ENCODE measurements at regions not wholly inside any gene's neighbourhood (a gene's known extent, or its start where the extent isn't known, plus 50 kb on each side); places are given as distances from the start of the nearest gene placed in this dataset.
"Not testable (repeated sequence)": the region's sequence is repeated elsewhere in the genome, so short reads cannot be mapped to it uniquely, and the experiment has no call there.

DNA sequence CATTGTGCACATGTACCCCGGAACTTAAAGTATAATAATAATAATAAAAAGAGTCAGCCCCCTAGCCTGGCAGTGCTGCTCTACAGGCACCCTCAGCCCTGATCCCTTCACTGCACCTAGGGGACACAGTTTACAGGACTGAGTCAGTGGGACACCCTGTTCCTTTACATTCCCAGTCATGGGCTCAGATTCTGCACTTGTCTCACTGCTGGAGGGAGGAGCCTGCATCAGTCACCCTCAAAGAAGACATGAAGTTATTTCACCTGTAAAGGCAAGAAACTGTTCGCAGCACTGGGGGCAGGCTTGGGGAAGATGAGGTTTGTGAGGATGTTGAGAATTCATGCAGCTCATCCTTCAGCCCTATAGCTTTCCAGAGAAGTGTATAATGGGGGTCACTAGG is 50.7 kb upstream of the VPREB1 start:
- TF ChIP-seq, protein P1, sequence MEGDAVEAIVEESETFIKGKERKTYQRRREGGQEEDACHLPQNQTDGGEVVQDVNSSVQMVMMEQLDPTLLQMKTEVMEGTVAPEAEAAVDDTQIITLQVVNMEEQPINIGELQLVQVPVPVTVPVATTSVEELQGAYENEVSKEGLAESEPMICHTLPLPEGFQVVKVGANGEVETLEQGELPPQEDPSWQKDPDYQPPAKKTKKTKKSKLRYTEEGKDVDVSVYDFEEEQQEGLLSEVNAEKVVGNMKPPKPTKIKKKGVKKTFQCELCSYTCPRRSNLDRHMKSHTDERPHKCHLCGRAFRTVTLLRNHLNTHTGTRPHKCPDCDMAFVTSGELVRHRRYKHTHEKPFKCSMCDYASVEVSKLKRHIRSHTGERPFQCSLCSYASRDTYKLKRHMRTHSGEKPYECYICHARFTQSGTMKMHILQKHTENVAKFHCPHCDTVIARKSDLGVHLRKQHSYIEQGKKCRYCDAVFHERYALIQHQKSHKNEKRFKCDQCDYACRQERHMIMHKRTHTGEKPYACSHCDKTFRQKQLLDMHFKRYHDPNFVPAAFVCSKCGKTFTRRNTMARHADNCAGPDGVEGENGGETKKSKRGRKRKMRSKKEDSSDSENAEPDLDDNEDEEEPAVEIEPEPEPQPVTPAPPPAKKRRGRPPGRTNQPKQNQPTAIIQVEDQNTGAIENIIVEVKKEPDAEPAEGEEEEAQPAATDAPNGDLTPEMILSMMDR (conservative IDR thresholded peaks at IDR 0.05), result no peak
- no peaks in the 10 kb centered on the region for H3K36me3 Mint-ChIP-seq
- H3K4me1 Mint-ChIP-seq (ENCODE audit: unreplicated experiment), result no peaks in the 10 kb centered on the region
- no peak for DNase-seq (ENCODE audit: extremely low spot score, unreplicated experiment)
- H3K9me3 Mint-ChIP-seq, result no peaks in the 10 kb centered on the region
- no peak overlapping the region for H3K4me3 Mint-ChIP-seq
- H3K27me3 Mint-ChIP-seq, result peaks cover 59% of the 10 kb centered on the region
- no peak overlapping the region for H3K27ac Mint-ChIP-seq

DNA sequence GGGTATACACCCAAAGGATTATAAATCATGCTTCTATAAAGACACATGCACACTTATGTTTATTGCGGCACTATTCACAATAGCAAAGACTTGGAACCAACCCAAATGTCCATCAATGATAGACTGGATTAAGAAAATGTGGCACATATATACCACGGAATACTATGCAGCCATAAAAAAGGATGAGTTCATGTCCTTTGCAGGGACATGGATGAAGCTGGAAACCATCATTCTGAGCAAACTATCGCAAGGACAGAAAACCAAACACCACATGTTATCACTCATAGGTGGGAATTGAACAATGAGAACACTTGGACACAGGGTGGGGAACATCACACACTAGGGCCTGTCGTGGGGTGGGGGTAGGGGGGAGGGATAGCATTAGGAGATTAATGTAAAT is 51.1 kb upstream of the VPREB1 start:
- not testable (repeated sequence) for H3K4me3 Mint-ChIP-seq; H3K9me3 Mint-ChIP-seq; H3K4me1 Mint-ChIP-seq (ENCODE audit: unreplicated experiment); H3K36me3 Mint-ChIP-seq; DNase-seq (ENCODE audit: extremely low spot score, unreplicated experiment); H3K27ac Mint-ChIP-seq
- peaks cover 55% of the 10 kb centered on the region for H3K27me3 Mint-ChIP-seq

DNA sequence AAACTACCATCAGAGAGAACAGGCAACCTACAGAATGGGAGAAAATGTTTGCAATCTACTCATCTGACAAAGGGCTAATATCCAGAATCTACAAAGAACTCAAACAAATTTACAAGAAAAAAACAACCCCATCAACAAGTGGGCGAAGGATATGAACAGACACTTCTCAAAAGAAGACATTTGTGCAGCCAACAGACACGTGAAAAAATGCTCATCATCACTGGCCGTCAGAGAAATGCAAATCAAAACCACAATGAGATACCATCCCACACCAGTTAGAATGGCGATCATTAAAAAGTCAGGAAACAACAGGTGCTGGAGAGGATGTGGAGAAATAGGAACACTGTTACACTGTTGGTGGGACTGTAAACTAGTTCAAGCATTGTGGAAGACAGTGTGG is 51.6 kb upstream of the VPREB1 start:
- not testable (repeated sequence) for H3K9me3 Mint-ChIP-seq; H3K4me3 Mint-ChIP-seq; DNase-seq (ENCODE audit: extremely low spot score, unreplicated experiment); H3K4me1 Mint-ChIP-seq (ENCODE audit: unreplicated experiment); H3K27ac Mint-ChIP-seq; H3K36me3 Mint-ChIP-seq
- H3K27me3 Mint-ChIP-seq, result peaks cover 50% of the 10 kb centered on the region

DNA sequence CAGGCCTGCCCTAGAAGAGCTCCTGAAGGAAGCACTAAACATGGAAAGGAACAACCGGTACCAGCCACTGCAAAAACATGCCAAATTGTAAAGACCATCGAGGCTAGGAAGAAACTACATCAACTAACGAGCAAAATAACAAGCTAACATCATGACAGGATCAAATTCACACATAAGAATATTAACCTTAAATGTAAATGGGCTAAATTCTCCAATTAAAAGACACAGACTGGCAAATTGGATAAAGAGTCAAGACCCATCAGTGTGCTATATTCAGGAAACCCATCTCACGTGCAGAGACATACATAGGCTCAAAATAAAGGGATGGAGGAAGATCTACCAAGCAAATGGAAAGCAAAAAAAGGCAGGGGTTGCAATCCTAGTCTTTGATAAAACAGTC is 54.8 kb upstream of the VPREB1 start:
- not testable (repeated sequence) for H3K9me3 Mint-ChIP-seq; H3K4me3 Mint-ChIP-seq; H3K4me1 Mint-ChIP-seq (ENCODE audit: unreplicated experiment); DNase-seq (ENCODE audit: extremely low spot score, unreplicated experiment); H3K36me3 Mint-ChIP-seq; H3K27ac Mint-ChIP-seq
- H3K27me3 Mint-ChIP-seq, result peaks cover 47% of the 10 kb centered on the region

DNA sequence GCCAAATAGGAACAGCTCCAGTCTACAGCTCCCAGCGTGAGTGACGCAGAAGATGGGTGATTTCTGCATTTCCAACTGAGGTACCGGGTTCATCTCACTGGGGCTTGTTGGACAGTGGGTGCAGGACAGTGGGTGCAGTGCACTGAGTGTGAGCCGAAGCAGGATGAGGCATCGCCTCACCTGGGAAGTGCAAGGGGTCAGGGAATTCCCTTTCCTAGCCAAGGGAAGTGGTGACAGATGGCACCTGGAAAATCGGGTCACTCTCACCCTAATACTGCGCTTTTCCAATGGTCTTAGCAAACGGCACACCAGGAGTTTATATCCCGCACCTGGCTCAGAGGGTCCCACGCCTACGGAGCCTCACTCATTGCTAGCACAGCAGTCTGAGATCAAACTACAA is 56.7 kb upstream of the VPREB1 start:
- H3K9me3 Mint-ChIP-seq; H3K27ac Mint-ChIP-seq; DNase-seq (ENCODE audit: extremely low spot score, unreplicated experiment); H3K4me3 Mint-ChIP-seq; H3K4me1 Mint-ChIP-seq (ENCODE audit: unreplicated experiment); H3K36me3 Mint-ChIP-seq: not testable (repeated sequence)
- peaks cover 65% of the 10 kb centered on the region for H3K27me3 Mint-ChIP-seq

DNA sequence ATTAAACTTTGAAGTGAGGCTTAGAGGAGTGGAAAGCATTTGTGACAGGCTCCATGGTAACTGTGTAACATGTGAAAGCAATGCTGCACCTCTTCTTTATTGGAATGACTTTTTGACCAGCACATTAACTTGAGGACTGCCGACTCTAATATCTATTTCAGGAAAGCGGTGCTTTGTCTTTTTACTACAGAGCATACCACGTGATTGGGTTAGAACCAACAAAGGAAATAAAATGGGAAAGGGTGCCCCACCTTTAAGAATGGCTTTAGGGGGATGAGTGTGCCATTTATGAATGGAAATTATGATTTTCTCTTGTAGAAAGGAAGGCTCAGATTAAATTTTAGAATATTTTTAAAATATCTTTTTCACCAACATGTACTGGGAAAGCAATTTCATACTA is 57.3 kb upstream of the VPREB1 start:
- Mint-ChIP-seq H3K9me3 (peaks cover 3% of the 10 kb centered on the region), H3K27ac (no peak overlapping the region), H3K36me3 (no peaks in the 10 kb centered on the region), H3K4me3 (no peak overlapping the region), H3K4me1 (ENCODE audit: unreplicated experiment) (peaks cover 3% of the 10 kb centered on the region), H3K27me3 (peaks cover 70% of the 10 kb centered on the region)
- TF ChIP-seq, protein P1 (conservative IDR thresholded peaks at IDR 0.05), result no peak
- DNase-seq (ENCODE audit: extremely low spot score, unreplicated experiment), result no peak

DNA sequence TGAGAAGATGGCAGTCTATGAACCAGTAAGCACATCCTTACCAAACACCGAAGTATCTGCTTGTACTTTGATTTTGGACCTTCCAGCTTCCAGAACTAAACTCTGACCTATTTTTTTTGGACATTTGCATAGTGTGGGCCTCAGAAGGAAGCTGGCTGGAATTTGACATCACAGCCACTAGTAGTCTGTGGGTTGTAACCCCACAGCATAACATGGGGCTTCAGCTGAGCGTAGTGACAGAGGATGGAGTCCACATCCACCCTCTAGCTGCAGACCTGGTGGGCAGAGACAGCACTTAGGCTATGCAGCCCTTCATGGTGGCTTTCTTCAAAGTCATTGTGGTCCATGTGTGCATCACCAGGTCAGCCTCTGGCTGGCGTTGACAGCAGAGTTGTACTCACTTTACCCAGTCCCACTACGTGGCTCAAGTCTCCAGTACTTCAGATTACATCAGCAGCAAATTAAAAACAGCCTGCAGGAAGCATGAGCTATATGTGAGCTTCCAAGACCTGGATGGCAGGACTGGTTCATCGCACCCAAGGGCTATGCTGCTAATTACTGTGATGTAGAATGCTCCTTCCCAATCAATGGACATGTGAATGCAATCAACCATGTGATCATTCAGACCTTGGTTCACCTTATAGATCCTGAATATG is 58.6 kb upstream of the VPREB1 start:
- H3K9me3 Mint-ChIP-seq, result peaks cover 3% of the 10 kb centered on the region
- peaks cover 10% of the 10 kb centered on the region for H3K4me1 Mint-ChIP-seq (ENCODE audit: unreplicated experiment)
- H3K27ac Mint-ChIP-seq, result no peak overlapping the region
- H3K4me3 Mint-ChIP-seq, result no peak overlapping the region
- no peak for DNase-seq (ENCODE audit: extremely low spot score, unreplicated experiment)
- H3K27me3 Mint-ChIP-seq, result peaks cover 70% of the 10 kb centered on the region
- TF ChIP-seq, protein P1 (conservative IDR thresholded peaks at IDR 0.05), result no peak
- H3K36me3 Mint-ChIP-seq, result no peaks in the 10 kb centered on the region

DNA sequence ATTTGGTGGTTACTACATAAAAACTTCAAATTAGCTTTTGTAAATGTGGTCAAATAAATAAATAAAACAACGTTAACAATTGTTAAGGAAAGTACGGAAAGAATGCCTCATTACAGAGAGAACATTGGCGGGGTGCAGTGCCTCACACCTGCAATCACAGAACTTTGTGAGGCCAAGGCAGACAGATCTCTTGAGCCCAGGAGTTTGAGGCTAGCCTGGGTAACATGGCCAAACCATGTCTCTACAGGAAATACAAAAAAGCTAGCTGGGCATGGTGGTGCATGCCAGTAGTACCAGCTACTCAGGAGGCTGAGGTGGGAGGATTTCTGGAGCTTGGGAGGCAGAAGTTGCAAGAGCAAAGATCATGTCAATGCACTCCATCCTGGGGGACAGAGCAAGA is 59.4 kb upstream of the VPREB1 start:
- Mint-ChIP-seq H3K27ac (no peak overlapping the region), H3K4me1 (ENCODE audit: unreplicated experiment) (peaks cover 11% of the 10 kb centered on the region), H3K36me3 (no peaks in the 10 kb centered on the region), H3K9me3 (peaks cover 3% of the 10 kb centered on the region), H3K4me3 (no peak overlapping the region), H3K27me3 (peaks cover 69% of the 10 kb centered on the region)
- no peak for DNase-seq (ENCODE audit: extremely low spot score, unreplicated experiment)
- TF ChIP-seq, protein P1 (conservative IDR thresholded peaks at IDR 0.05), result no peak

Measured in type B pancreatic cell (in vitro differentiated cells).